ENCODE measurements at regions not wholly inside any gene's neighbourhood (a gene's known extent, or its start where the extent isn't known, plus 50 kb on each side); places are given as distances from the start of the nearest gene placed in this dataset.
"Not testable (repeated sequence)": the region's sequence is repeated elsewhere in the genome, so short reads cannot be mapped to it uniquely, and the experiment has no call there.

GRCh38 chr6:50936277-50936681 lies 117.6 kb downstream of the TFAP2B start:
- CTCF ChIA-PET = no interaction called here
- H3K4me1 Mint-ChIP-seq = no peaks in the 10 kb centered on the region
- no peak overlapping the region for H3K4me3 Mint-ChIP-seq
- ATAC-seq = no peak
- no peaks in the 10 kb centered on the region for H3K9me3 Mint-ChIP-seq (ENCODE audit: low read depth)
- DNase-seq = no peak
- no peaks in the 10 kb centered on the region for H3K36me3 Mint-ChIP-seq
- no peaks in the 10 kb centered on the region for H3K27me3 Mint-ChIP-seq
- H3K27ac Mint-ChIP-seq = no peak overlapping the region

GRCh38 chr6:50939931-50940330 lies 121.3 kb downstream of the TFAP2B start:
- CTCF ChIA-PET = no interaction called here
- Mint-ChIP-seq H3K27ac (no peak overlapping the region), H3K4me1 (no peaks in the 10 kb centered on the region), H3K27me3 (no peaks in the 10 kb centered on the region), H3K9me3 (ENCODE audit: low read depth) (no peaks in the 10 kb centered on the region), H3K36me3 (no peaks in the 10 kb centered on the region), H3K4me3 (no peak overlapping the region)
- ATAC-seq = no peak
- DNase-seq = no peak

DNA sequence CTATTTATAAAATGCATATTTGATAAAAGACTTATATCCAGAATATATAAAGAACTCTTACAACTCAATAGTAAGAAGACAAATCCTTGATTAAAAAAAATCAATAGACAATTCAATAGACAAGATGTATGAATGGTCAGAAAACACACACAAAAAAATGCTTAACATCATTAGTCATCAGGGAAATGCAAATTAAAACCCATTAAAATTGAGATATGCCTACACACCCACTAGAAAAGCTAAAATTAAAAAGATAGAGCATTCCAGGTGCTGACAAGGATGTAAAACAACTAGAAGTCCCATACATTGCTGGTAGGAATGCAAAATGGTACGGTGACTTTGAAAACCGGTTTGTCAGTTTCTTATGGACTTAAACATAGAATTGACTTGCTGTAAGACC lies 127.1 kb downstream of the TFAP2B start:
- Mint-ChIP-seq H3K9me3 (ENCODE audit: low read depth) (no peaks in the 10 kb centered on the region), H3K27ac (no peak overlapping the region), H3K27me3 (no peaks in the 10 kb centered on the region), H3K4me1 (no peaks in the 10 kb centered on the region), H3K4me3 (no peak overlapping the region), H3K36me3 (no peaks in the 10 kb centered on the region)
- CTCF ChIA-PET = no interaction called here
- no peak for ATAC-seq
- DNase-seq = no peak

DNA sequence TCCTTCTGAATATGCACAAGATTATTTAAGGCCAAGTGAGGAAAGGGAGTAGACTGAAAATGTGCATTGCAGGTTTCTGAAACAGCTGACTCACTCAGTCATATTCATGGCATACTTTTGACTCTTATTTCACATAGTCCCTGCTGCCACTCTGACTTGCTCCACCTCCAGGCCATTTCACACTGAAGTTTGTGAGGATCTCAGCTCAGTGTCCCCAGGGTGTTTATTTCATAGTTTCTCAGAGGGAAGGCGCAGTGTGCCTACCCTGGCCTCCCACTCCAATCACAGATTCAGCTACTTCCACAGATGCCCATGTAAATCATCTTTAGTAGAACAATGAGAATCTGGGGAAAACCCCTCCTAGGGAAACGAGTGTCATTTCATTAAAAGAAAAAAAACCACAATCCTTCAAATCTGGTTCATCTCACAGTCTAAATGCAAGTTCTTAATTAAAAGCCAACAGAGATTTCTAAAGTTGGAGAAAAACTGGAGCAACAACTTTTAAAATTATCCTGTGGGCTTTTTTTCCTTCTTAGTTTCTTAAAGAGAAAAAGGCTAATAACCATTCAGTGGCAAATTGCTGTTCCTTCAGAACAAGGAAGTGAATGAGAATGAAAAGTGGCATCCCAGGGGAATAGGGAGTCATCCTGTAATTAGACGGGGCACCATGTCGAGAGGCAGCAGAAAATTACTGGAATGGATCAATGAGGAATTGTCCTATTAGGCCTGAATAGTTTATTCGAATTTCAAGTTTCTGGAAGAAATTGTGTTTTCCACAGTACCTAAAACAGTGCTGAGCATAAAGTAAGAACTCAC lies 133.6 kb downstream of the TFAP2B start:
- Mint-ChIP-seq H3K27ac (no peak overlapping the region), H3K4me3 (no peak overlapping the region), H3K4me1 (no peaks in the 10 kb centered on the region), H3K36me3 (no peaks in the 10 kb centered on the region), H3K9me3 (ENCODE audit: low read depth) (no peaks in the 10 kb centered on the region), H3K27me3 (no peaks in the 10 kb centered on the region)
- DNase-seq = no peak
- CTCF ChIA-PET = no interaction called here
- no peak for ATAC-seq

DNA sequence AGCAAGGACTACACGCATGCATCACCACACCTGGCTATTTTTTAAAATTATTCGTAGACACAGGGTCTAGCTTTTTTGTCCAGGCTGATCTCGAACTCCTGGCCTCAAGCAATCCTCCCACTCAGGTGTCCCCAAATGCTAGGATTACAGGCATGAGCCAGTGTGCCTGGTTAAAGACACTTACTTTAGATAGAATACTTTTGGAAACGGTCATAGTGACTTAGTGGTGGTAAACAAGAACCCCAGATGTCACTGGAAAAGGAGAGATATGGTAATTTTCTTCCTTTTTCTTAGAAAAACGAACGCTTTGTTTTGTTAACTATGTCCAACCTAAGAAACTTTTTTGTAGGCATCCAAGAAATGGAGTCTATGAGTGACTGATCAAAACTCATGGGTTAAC lies 137.3 kb downstream of the TFAP2B start:
- CTCF ChIA-PET = no interaction called here
- H3K4me3 Mint-ChIP-seq = no peak overlapping the region
- ATAC-seq (no peak), DNase-seq (no peak)
- no peaks in the 10 kb centered on the region for H3K4me1 Mint-ChIP-seq
- H3K27me3 Mint-ChIP-seq = no peaks in the 10 kb centered on the region
- no peaks in the 10 kb centered on the region for H3K9me3 Mint-ChIP-seq (ENCODE audit: low read depth)
- no peaks in the 10 kb centered on the region for H3K36me3 Mint-ChIP-seq
- no peak overlapping the region for H3K27ac Mint-ChIP-seq

DNA sequence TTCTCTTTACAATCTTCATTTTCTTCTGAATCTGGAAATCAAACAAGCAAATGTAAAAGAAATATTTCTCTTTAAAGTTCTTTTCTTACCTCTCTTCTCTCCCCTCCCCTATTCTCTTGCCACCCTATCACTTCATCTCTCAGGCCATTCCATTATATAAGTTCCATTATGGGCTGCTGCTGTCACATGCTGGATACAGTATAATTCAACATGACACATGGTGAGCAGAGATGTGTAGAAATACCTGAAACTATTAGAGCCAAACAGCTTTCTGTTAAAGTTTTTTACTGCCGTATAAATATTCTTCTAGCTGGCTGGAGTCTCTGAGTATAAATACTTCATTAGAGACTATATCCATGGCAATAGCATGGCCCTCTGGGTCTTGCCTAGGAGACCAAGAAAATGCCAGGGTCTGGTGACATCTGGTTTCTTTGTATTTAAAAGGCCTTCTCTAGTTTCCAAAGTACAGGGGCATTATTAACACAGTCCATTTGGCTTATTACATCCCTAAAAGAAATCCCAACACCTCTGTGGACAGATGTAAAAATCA lies 139.6 kb downstream of the TFAP2B start:
- CTCF ChIA-PET = no interaction called here
- Mint-ChIP-seq H3K27me3 (no peaks in the 10 kb centered on the region), H3K4me3 (no peak overlapping the region), H3K36me3 (no peaks in the 10 kb centered on the region), H3K4me1 (no peaks in the 10 kb centered on the region), H3K9me3 (ENCODE audit: low read depth) (no peaks in the 10 kb centered on the region), H3K27ac (no peak overlapping the region)
- DNase-seq (no peak), ATAC-seq (no peak)

DNA sequence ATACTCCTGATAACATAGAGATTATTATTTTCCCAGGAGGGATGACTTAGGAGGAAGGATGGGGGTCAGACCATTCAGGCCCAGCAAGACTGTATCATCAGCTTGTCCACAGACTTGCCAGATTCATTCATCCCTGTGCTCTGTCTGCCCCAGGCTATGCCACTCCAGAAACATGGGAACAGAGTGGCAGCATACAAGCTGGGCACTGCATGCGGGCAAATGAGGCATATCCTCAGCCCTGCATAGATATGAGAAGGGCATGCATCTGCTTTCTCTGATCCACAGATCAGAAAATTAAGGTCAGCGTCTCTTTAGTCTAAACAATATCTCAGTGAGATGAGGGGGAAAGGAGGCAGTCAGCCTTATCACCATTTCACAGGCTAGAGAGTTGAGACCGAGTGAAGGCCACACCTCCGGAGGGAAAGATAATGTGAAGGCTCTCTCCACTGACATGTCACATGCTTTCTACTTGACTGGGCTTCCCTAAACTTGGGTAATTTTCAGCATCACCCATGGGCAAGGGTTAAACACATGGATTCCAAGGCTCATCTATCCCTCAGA lies 140.5 kb downstream of the TFAP2B start:
- ATAC-seq (no peak), DNase-seq (no peak)
- Mint-ChIP-seq H3K4me3 (no peak overlapping the region), H3K9me3 (ENCODE audit: low read depth) (no peaks in the 10 kb centered on the region), H3K27me3 (no peaks in the 10 kb centered on the region), H3K36me3 (no peaks in the 10 kb centered on the region), H3K27ac (no peak overlapping the region), H3K4me1 (no peaks in the 10 kb centered on the region)
- CTCF ChIA-PET = no interaction called here

DNA sequence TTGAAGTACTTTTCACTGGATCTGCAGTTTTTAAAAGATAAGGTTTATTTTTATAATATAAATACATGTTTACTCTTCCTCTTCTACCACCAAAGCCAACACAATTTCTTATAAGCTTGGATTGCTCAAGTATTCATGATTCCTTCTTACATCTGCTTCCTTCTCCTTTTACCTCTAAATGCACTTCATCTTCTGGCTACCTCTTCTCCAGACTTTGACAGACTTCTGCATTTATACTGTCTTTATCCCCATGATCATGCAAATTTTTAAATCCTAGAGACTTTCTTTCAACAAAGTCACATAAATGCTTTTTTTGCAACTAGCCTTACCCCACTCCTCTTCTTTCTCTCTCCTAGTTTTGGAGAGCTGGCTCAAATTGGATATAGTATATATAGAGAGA lies 142.9 kb downstream of the TFAP2B start:
- DNase-seq (no peak), ATAC-seq (no peak)
- H3K4me3 Mint-ChIP-seq = no peak overlapping the region
- no peaks in the 10 kb centered on the region for H3K27me3 Mint-ChIP-seq
- CTCF ChIA-PET = no interaction called here
- no peaks in the 10 kb centered on the region for H3K4me1 Mint-ChIP-seq
- no peaks in the 10 kb centered on the region for H3K36me3 Mint-ChIP-seq
- H3K9me3 Mint-ChIP-seq (ENCODE audit: low read depth) = no peaks in the 10 kb centered on the region
- no peak overlapping the region for H3K27ac Mint-ChIP-seq

GRCh38 chr6:50962213-50962759 lies 143.6 kb downstream of the TFAP2B start:
- DNase-seq = no peak
- H3K27me3 Mint-ChIP-seq = no peaks in the 10 kb centered on the region
- ATAC-seq = no peak
- H3K4me1 Mint-ChIP-seq = no peaks in the 10 kb centered on the region
- H3K4me3 Mint-ChIP-seq = no peak overlapping the region
- no peaks in the 10 kb centered on the region for H3K36me3 Mint-ChIP-seq
- H3K9me3 Mint-ChIP-seq (ENCODE audit: low read depth) = no peaks in the 10 kb centered on the region
- CTCF ChIA-PET = no interaction called here
- no peak overlapping the region for H3K27ac Mint-ChIP-seq

DNA sequence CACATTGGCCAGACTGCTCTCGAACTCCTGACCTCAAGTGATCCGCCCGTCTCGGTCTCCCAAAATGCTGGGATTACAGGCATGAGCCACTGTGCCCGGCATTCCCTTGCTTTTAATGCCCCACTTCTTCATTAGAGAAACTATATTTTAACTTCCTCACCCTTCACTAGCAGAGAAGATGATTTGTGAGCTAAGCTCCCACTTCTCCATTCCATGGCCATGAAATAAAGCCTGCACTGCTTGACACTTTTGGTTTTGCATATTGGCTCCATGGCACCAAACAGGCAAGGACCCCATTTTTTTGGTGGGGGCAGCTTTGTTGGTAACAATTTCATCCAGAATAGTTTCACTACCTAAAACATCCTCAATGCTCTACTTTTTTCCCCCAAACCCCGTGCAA lies 145.3 kb downstream of the TFAP2B start:
- CTCF ChIA-PET = no interaction called here
- Mint-ChIP-seq H3K36me3 (no peaks in the 10 kb centered on the region), H3K27me3 (no peaks in the 10 kb centered on the region), H3K4me1 (no peaks in the 10 kb centered on the region), H3K27ac (no peak overlapping the region), H3K9me3 (ENCODE audit: low read depth) (peaks cover 2% of the 10 kb centered on the region), H3K4me3 (no peak overlapping the region)
- ATAC-seq (no peak), DNase-seq (no peak)

GRCh38 chr6:50965495-50965894 lies 146.8 kb downstream of the TFAP2B start:
- ATAC-seq (no peak), DNase-seq (no peak)
- no peaks in the 10 kb centered on the region for H3K27me3 Mint-ChIP-seq
- H3K4me3 Mint-ChIP-seq = no peak overlapping the region
- no peak overlapping the region for H3K27ac Mint-ChIP-seq
- no peaks in the 10 kb centered on the region for H3K36me3 Mint-ChIP-seq
- H3K9me3 Mint-ChIP-seq (ENCODE audit: low read depth) = peaks cover 4% of the 10 kb centered on the region
- H3K4me1 Mint-ChIP-seq = no peaks in the 10 kb centered on the region
- CTCF ChIA-PET = no interaction called here

DNA sequence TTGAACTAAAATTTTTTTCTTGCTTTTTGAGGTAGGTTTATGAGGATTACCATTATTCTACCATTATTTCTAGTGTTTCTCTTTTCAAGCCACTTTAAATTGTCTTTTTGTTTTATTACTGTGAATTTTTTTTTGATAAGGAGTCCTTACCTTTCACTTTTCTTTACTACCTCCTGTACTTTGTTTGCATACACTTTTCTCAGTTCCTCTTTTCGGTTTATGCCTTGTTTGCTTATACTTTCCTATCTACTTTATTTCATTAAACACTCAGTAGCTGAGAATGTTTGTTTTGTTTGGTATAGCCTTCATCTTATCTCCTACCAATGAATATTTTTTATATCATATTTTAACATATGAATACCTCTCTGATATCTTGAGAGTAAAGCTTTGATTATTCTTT lies 147.9 kb downstream of the TFAP2B start:
- Mint-ChIP-seq H3K36me3 (no peaks in the 10 kb centered on the region), H3K27ac (no peak overlapping the region), H3K4me1 (no peaks in the 10 kb centered on the region), H3K9me3 (ENCODE audit: low read depth) (peaks cover 4% of the 10 kb centered on the region), H3K27me3 (no peaks in the 10 kb centered on the region), H3K4me3 (no peak overlapping the region)
- CTCF ChIA-PET = no interaction called here
- ATAC-seq (no peak), DNase-seq (no peak)

DNA sequence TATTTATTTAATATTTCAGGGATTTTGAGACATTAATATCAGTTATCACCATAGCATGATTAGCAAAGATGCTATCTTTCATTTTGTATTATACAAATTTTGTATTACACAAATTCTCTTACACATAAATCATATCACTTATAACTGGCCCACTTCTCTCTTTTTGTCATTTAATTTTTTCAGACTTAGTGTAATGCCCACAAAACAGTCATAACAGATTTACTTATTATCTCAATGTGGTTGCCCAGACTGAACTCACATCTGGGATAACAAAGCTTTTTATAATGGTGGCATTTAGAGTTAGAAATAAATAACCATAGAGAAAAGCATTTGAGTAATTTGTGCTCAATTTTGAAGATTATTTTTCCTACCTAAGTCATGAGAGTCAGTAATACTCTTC lies 148.3 kb downstream of the TFAP2B start:
- H3K9me3 Mint-ChIP-seq (ENCODE audit: low read depth) = peaks cover 4% of the 10 kb centered on the region
- no peaks in the 10 kb centered on the region for H3K4me1 Mint-ChIP-seq
- CTCF ChIA-PET = no interaction called here
- H3K27me3 Mint-ChIP-seq = no peaks in the 10 kb centered on the region
- ATAC-seq (no peak), DNase-seq (no peak)
- no peak overlapping the region for H3K27ac Mint-ChIP-seq
- no peak overlapping the region for H3K4me3 Mint-ChIP-seq
- H3K36me3 Mint-ChIP-seq = no peaks in the 10 kb centered on the region

DNA sequence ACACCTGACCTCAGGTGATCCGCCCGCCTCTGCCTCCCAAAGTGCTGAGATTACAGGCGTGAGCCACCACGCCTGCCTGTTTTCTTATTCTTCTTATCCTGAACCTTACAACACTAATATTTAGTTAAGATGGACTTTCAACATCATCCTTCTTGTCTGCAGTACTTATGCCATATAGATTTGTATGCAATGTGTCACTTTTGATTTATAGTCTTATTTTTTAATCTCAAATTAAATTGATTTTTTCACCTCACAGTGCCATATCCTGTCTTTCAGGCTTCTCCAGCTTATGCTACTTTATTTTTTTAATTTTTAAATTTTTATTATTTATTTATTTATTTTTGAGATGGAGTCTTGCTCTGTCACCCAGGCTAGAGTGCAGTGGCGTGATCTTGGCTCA lies 149.6 kb downstream of the TFAP2B start:
- H3K36me3 Mint-ChIP-seq; ATAC-seq; H3K4me1 Mint-ChIP-seq; DNase-seq; H3K27me3 Mint-ChIP-seq; H3K4me3 Mint-ChIP-seq; H3K9me3 Mint-ChIP-seq (ENCODE audit: low read depth); CTCF ChIA-PET; H3K27ac Mint-ChIP-seq: not testable (repeated sequence)

Measured in activated CD8-positive, alpha-beta memory T cell treated with anti-CD3 and anti-CD28 coated beads, Interleukin-2, amount 10 ng/mL, durations not matched to agents 7 days and 5 days (primary cell).